NCI-H446 treated with DMSO at 0.1 percent for 48 hours (cell line): ENCODE measurements at regions not wholly inside any gene's neighbourhood (a gene's known extent, or its start where the extent isn't known, plus 50 kb on each side); places are given as distances from the start of the nearest gene placed in this dataset.
"Not testable (repeated sequence)": the region's sequence is repeated elsewhere in the genome, so short reads cannot be mapped to it uniquely, and the experiment has no call there.

Experiments used
- DNase-seq: peaks from one replicate; lab custom pipeline; 2025; lab: John Stamatoyannopoulos, UW

GRCh38 chr2:65955259-65955658 lies 479.7 kb upstream of the MEIS1 start:
- DNase-seq: no peak

- no peak for DNase-seq
Observed at GRCh38 chr2:65952966-65953761, 481.8 kb upstream of the MEIS1 start.

GRCh38 chr2:65944213-65944612 lies 490.7 kb upstream of the MEIS1 start:
- no peak for DNase-seq

GRCh38 chr2:65943099-65943786 lies 491.7 kb upstream of the MEIS1 start:
- DNase-seq: no peak

GRCh38 chr2:65940856-65941255 lies 494.1 kb upstream of the MEIS1 start:
- DNase-seq: no peak

- DNase-seq: no peak
Observed at GRCh38 chr2:65939687-65940086, 495.2 kb upstream of the MEIS1 start.

GRCh38 chr2:65937379-65938160 lies 497.4 kb upstream of the MEIS1 start:
- DNase-seq: no peak

GRCh38 chr2:65934992-65935629 lies 499.8 kb upstream of the MEIS1 start:
- no peak for DNase-seq

GRCh38 chr2:65932571-65932970 lies 500.2 kb upstream of the SPRED2 start:
- DNase-seq: no peak

GRCh38 chr2:65931056-65931455 lies 498.7 kb upstream of the SPRED2 start:
- no peak for DNase-seq

- no peak for DNase-seq
Observed at GRCh38 chr2:65930259-65930658, 497.9 kb upstream of the SPRED2 start.

- DNase-seq: not testable (repeated sequence)
Observed at GRCh38 chr2:65929664-65930063, 497.3 kb upstream of the SPRED2 start.

GRCh38 chr2:65922794-65923193 lies 490.4 kb upstream of the SPRED2 start:
- DNase-seq: no peak

- DNase-seq: no peak
Observed at GRCh38 chr2:65922030-65922429, 489.6 kb upstream of the SPRED2 start.

GRCh38 chr2:65921116-65921515 lies 488.7 kb upstream of the SPRED2 start:
- DNase-seq: no peak

- DNase-seq: no peak
Observed at GRCh38 chr2:65920659-65921058, 488.3 kb upstream of the SPRED2 start.

GRCh38 chr2:65919550-65920188 lies 487.3 kb upstream of the SPRED2 start:
- no peak for DNase-seq

- no peak for DNase-seq
Observed at GRCh38 chr2:65918760-65919187, 486.4 kb upstream of the SPRED2 start.

- no peak for DNase-seq
Observed at GRCh38 chr2:65917986-65918385, 485.6 kb upstream of the SPRED2 start.

- no peak for DNase-seq
Observed at GRCh38 chr2:65916785-65917295, 484.4 kb upstream of the SPRED2 start.

- DNase-seq: no peak
Observed at GRCh38 chr2:65916177-65916576, 483.8 kb upstream of the SPRED2 start.
